ENCODE measurements at regions not wholly inside any gene's neighbourhood (a gene's known extent, or its start where the extent isn't known, plus 50 kb on each side); places are given as distances from the start of the nearest gene placed in this dataset.

DNA sequence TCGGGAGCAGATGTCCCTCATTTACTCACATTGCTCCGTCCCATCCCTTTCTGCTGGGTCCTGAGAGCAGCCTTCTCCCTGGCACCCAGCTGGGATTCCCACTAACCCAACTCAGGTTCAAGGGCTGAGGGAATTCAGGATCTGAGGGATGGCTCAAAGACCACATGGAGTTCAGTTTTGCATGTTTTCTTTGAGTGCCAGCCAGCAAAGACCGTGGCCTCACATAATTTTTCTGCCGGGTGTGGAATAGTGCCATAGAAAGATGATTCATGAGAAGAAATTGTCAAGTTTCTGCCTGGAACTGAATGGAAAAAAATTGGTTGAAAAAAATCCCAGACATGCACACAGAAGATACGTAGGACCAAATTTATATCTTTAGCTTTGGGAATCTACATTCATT, 168.6 kb downstream of the CD83 start:
- TF ChIP-seq EZH2 (IDR thresholded peaks at IDR 0.05; ENCODE audit: borderline replicate concordance, insufficient read depth, low read length, poor library complexity, severe bottlenecking) (no peak), RAD21 (conservative IDR thresholded peaks at IDR 0.05) (no peak), POLR2AphosphoS5 (IDR thresholded peaks at IDR 0.05) (no peak)
- TF ChIP-seq, protein P1, sequence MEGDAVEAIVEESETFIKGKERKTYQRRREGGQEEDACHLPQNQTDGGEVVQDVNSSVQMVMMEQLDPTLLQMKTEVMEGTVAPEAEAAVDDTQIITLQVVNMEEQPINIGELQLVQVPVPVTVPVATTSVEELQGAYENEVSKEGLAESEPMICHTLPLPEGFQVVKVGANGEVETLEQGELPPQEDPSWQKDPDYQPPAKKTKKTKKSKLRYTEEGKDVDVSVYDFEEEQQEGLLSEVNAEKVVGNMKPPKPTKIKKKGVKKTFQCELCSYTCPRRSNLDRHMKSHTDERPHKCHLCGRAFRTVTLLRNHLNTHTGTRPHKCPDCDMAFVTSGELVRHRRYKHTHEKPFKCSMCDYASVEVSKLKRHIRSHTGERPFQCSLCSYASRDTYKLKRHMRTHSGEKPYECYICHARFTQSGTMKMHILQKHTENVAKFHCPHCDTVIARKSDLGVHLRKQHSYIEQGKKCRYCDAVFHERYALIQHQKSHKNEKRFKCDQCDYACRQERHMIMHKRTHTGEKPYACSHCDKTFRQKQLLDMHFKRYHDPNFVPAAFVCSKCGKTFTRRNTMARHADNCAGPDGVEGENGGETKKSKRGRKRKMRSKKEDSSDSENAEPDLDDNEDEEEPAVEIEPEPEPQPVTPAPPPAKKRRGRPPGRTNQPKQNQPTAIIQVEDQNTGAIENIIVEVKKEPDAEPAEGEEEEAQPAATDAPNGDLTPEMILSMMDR (IDR thresholded peaks at IDR 0.05; ENCODE audit: poor library complexity, severe bottlenecking): no peak
